ENCODE measurements at regions not wholly inside any gene's neighbourhood (a gene's known extent, or its start where the extent isn't known, plus 50 kb on each side); places are given as distances from the start of the nearest gene placed in this dataset.

GRCh38 chr5:61689153-61689846, 357.2 kb downstream of the ZSWIM6 start:
- H3K27me3 Mint-ChIP-seq (ENCODE audit: unreplicated experiment), result peaks cover 3% of the 10 kb centered on the region
- no peak overlapping the region for H3K27ac Mint-ChIP-seq (ENCODE audit: unreplicated experiment)
- DNase-seq (ENCODE audit: low spot score), result no peak
- H3K4me1 Mint-ChIP-seq (ENCODE audit: unreplicated experiment), result peaks cover 7% of the 10 kb centered on the region
- TF ChIP-seq CTCF (IDR thresholded peaks at IDR 0.05; ENCODE audit: unreplicated experiment), result no peak
- no peaks in the 10 kb centered on the region for H3K36me3 Mint-ChIP-seq (ENCODE audit: low read depth, unreplicated experiment)
- H3K4me3 Mint-ChIP-seq (ENCODE audit: unreplicated experiment), result no peak overlapping the region
- H3K9me3 Mint-ChIP-seq (ENCODE audit: unreplicated experiment), result no peaks in the 10 kb centered on the region

- H3K27ac Mint-ChIP-seq (ENCODE audit: unreplicated experiment), result no peak overlapping the region
- H3K27me3 Mint-ChIP-seq (ENCODE audit: unreplicated experiment), result no peaks in the 10 kb centered on the region
- peaks cover 26% of the 10 kb centered on the region for H3K4me1 Mint-ChIP-seq (ENCODE audit: unreplicated experiment)
- no peaks in the 10 kb centered on the region for H3K36me3 Mint-ChIP-seq (ENCODE audit: low read depth, unreplicated experiment)
- no peak for TF ChIP-seq CTCF (IDR thresholded peaks at IDR 0.05; ENCODE audit: unreplicated experiment)
- no peak for DNase-seq (ENCODE audit: low spot score)
- H3K9me3 Mint-ChIP-seq (ENCODE audit: unreplicated experiment), result no peaks in the 10 kb centered on the region
- H3K4me3 Mint-ChIP-seq (ENCODE audit: unreplicated experiment), result no peak overlapping the region
Measured at GRCh38 chr5:61697809-61698558, 365.9 kb downstream of the ZSWIM6 start.

- H3K27ac Mint-ChIP-seq (ENCODE audit: unreplicated experiment), result no peak overlapping the region
- no peaks in the 10 kb centered on the region for H3K9me3 Mint-ChIP-seq (ENCODE audit: unreplicated experiment)
- H3K4me1 Mint-ChIP-seq (ENCODE audit: unreplicated experiment), result peaks cover 58% of the 10 kb centered on the region
- no peak for DNase-seq (ENCODE audit: low spot score)
- no peak for TF ChIP-seq CTCF (IDR thresholded peaks at IDR 0.05; ENCODE audit: unreplicated experiment)
- H3K27me3 Mint-ChIP-seq (ENCODE audit: unreplicated experiment), result peaks cover 2% of the 10 kb centered on the region
- no peak overlapping the region for H3K4me3 Mint-ChIP-seq (ENCODE audit: unreplicated experiment)
- H3K36me3 Mint-ChIP-seq (ENCODE audit: low read depth, unreplicated experiment), result no peaks in the 10 kb centered on the region
Measured at GRCh38 chr5:61701877-61702602, 370.0 kb downstream of the ZSWIM6 start.

GRCh38 chr5:61702784-61703183, 370.7 kb downstream of the ZSWIM6 start:
- Mint-ChIP-seq H3K36me3 (ENCODE audit: low read depth, unreplicated experiment) (no peaks in the 10 kb centered on the region), H3K4me1 (ENCODE audit: unreplicated experiment) (peaks cover 61% of the 10 kb centered on the region), H3K27ac (ENCODE audit: unreplicated experiment) (no peak overlapping the region), H3K4me3 (ENCODE audit: unreplicated experiment) (no peak overlapping the region), H3K9me3 (ENCODE audit: unreplicated experiment) (no peaks in the 10 kb centered on the region), H3K27me3 (ENCODE audit: unreplicated experiment) (peaks cover 2% of the 10 kb centered on the region)
- no peak for DNase-seq (ENCODE audit: low spot score)
- no peak for TF ChIP-seq CTCF (IDR thresholded peaks at IDR 0.05; ENCODE audit: unreplicated experiment)
